GM23338 (cell line): ENCODE measurements at regions not wholly inside any gene's neighbourhood (a gene's known extent, or its start where the extent isn't known, plus 50 kb on each side); places are given as distances from the start of the nearest gene placed in this dataset.

Experiments
- CTCF ChIP-seq, 2 experiments: fragments of 200-600 bp in 1 of 2; sonication (generic) in 1 of 2; conservative IDR thresholded peaks; 2 replicates each; pipeline versions ENCODE4 v1.5.1 to v1.6.1; 2016 to 2017; ENCODE audit warnings: antibody characterized with exemption in 2 of 2, low read depth in 2 of 2, mild to moderate bottlenecking in 2 of 2, moderate library complexity in 1 of 2
- EZH2phosphoT487 ChIP-seq: fragments of 200-600 bp; sonication (generic); IDR thresholded peaks from one replicate; pipeline ENCODE4 v1.8.1; 2018; ENCODE audit warnings: antibody characterized with exemption; ENCODE audit not compliant: unreplicated experiment
- NANOG ChIP-seq: IDR thresholded peaks from 2 replicates; pipeline ENCODE4 v1.6.1; 2016; ENCODE audit warnings: antibody characterized with exemption, borderline replicate concordance
- POLR2AphosphoS5 ChIP-seq: IDR thresholded peaks from 2 replicates; pipeline ENCODE4 v1.6.1; 2016; ENCODE audit warnings: antibody characterized with exemption, low read depth

- TF ChIP-seq NANOG (no peak), POLR2AphosphoS5 (no peak), CTCF (conservative IDR thresholded peaks at IDR 0.05; ENCODE audit: low read depth in 2 of 2) (no peak), EZH2phosphoT487 (no peak)
These were observed 205.9 kb upstream of the SVIL start for GRCh38 chr10:29840516-29841276.
